GM13976 (cell line): ENCODE measurements at regions not wholly inside any gene's neighbourhood (a gene's known extent, or its start where the extent isn't known, plus 50 kb on each side); places are given as distances from the start of the nearest gene placed in this dataset.

ENCODE experiments used
- DNase-seq: peaks from one replicate; pipeline ENCODE4 v3.0.0; 2012; ENCODE audit warnings: low spot score
- in situ Hi-C: fragments of 300-500 bp; cut with MboI; formaldehyde crosslinking; loops from one replicate; pipeline ENCODE4 v1.12.0; 2022; ENCODE audit warnings: low sequenced_read_pairs, mixed read lengths, inconsistent platforms; ENCODE audit not compliant: unreplicated experiment
- TF ChIP-seq, protein P1 (sequence below): IDR thresholded peaks from 2 replicates; pipeline ENCODE4 v1.5.1; 2012; ENCODE audit warnings: borderline replicate concordance, mild to moderate bottlenecking; ENCODE audit not compliant: insufficient read depth; ENCODE audit errors: extremely low read depth, missing control alignments, control extremely low read depth

DNA sequence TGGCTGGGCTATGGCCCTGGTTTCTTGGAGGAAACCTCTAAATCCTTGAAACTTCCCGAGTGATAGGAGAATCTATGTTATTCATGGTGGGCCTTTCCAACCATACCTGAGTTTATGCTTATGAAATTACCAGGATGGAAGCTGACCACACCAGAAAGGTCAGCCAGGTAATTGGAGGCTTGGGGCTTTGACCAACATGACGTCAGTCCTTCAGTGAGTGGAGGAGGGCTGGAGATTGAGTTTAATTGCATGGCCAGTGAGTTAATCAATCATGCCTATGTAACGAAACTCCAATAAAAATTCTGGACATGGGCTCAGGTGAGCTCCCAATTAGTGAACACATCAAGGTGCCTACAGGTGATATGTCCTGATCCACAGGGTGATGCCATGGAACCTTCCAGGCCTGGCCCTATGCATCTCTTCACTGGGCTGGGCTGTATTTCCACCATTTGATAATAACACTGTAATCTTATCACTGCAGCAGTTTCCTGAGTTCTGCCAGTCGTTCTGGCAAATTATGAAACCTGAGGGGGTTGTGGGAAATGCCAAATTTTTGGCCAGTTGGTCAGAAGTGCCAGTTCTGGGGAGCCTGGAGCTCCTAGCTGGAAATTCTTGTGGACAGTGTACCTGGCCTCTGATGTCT lies 106.5 kb downstream of the CDH26 start:
- no peak for DNase-seq
- in situ Hi-C loops, result no loop called here
- TF ChIP-seq, protein P1, sequence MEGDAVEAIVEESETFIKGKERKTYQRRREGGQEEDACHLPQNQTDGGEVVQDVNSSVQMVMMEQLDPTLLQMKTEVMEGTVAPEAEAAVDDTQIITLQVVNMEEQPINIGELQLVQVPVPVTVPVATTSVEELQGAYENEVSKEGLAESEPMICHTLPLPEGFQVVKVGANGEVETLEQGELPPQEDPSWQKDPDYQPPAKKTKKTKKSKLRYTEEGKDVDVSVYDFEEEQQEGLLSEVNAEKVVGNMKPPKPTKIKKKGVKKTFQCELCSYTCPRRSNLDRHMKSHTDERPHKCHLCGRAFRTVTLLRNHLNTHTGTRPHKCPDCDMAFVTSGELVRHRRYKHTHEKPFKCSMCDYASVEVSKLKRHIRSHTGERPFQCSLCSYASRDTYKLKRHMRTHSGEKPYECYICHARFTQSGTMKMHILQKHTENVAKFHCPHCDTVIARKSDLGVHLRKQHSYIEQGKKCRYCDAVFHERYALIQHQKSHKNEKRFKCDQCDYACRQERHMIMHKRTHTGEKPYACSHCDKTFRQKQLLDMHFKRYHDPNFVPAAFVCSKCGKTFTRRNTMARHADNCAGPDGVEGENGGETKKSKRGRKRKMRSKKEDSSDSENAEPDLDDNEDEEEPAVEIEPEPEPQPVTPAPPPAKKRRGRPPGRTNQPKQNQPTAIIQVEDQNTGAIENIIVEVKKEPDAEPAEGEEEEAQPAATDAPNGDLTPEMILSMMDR, result no peak

DNA sequence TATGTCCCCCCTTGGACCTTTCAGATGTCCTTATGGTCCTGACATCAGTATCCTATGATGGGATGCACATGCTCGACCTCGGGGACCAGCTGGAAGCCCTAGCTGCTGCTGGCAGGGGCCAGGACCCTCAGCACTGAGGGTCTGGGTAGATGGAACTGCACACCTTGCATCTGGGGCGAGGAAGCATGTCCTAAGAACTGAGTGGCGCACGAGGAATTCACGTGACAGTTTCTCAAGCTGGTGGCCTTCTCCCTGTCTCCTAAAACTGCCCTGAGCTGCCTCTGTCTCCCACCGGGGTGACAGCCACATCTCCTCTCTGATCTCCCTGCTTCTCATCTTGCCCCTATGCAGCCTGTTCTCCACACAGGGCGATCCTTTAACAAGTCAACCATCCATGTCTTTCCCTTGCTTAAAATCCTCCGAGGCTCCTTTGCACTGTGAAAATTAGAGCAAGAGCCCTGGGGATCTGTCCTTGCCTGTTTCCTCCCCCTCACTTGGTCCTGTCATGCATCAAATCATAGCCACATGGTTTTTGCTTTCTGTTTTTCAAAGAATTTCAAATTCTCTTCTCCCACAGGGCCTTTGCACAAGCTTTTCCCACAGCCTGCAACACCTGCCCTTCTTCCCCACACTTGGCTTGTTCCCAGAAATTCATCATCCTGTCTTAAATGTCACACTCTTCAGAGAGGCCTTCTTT lies 107.7 kb downstream of the CDH26 start:
- TF ChIP-seq, protein P1, result no peak
- in situ Hi-C loops, result no loop called here
- DNase-seq, result no peak

DNA sequence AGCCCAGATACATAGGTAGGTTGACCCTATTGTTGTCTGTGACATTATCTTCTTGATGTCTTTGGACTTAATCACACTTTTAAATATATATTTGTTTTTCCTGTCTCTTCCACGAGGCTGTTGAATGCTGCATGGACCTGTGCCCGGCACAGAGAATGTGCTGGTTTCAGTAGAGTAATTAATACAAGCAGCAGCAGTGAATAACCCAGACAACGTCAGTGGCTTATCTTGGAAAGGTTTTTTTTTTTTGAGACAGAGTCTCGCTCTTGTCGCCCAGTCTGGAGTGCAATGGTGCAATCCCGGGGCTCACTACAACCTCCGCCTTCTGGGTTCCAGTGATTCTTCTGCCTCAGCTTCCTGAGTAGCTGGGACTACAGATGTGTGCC lies 108.2 kb downstream of the CDH26 start:
- in situ Hi-C loops, result no loop called here
- no peak for DNase-seq
- TF ChIP-seq, protein P1, result no peak

DNA sequence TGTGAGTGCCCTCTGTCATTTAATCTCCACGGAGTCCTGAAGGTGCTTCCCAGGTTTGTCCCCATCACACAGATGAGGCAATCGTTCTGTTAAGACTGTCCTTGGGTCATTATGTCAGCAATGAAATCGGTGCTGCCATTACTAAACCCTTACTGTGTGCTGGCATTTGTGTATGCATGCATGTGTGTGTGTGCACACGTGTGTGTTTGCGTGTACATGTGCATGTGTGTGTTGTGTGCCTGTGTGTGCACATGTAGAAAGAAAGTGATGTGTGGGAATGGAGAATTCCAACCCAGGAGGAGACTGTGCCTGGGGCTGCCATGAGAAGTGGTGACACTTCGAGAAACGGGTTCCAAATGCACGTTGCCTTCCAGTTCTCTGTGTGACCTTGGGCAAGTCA lies 110.3 kb downstream of the CDH26 start:
- in situ Hi-C loops, result no loop called here
- TF ChIP-seq, protein P1, result no peak
- DNase-seq, result no peak

DNA sequence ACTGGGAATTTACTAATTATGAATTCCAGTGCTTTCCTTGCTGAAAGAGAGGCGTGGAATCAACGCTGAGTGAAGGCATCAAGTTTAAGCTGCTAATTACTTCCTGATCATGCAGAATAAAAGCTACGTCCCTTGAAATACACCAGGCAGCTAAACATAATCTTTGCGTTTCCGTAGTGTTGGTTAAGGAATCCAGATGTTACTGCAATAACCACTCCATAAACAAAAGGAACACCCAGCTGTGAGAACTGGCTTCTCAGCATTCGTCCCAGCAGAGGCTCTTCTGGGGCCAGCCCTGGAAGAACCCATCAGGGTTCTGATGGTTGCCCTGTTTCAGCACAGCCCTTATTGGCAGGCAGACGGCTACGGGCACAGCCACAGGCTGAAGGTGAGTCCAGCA lies 111.4 kb downstream of the CDH26 start:
- DNase-seq, result no peak
- TF ChIP-seq, protein P1, result no peak
- in situ Hi-C loops, result no loop called here

DNA sequence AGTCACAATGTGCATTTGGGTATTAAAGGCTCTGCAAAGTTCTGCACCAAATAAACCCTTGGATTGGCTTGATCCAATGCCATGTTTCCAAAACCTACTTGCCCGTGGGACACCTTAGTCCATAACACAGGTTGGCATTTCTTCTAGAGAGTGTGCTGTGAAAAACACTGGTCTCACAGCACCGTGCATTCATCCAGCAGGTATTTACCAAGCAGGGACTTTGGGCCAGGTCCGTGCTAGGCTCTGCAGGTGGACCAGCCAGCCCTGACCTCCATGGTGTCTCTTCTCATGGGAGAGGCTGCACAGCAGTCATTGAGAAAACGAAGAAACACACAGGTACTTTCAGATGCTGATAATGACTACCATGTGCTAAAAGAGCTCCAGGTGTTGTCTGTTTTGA lies 112.6 kb downstream of the CDH26 start:
- TF ChIP-seq, protein P1, result no peak
- in situ Hi-C loops, result no loop called here
- no peak for DNase-seq

DNA sequence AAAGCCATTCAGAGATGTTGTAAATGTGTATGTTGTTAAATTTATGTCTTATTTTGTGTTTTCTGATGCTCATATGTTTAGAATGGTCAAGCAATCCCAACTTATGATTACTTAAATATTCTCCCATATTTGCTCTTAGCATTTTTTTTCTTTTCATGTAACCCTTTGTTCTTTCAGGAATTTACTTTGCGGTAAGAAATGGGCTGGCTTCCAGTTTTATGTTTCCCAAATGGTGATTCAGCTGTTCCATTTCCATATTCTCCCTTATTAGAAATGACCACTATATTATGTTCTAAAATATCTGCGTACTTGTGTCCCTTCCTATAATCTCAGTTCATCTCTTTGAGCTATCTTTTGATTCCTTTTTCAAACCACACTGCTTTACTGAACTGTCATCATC lies 113.7 kb downstream of the CDH26 start:
- TF ChIP-seq, protein P1, result no peak
- DNase-seq, result no peak
- in situ Hi-C loops, result no loop called here
